ENCODE measurements at regions not wholly inside any gene's neighbourhood (a gene's known extent, or its start where the extent isn't known, plus 50 kb on each side); places are given as distances from the start of the nearest gene placed in this dataset.
"Not testable (repeated sequence)": the region's sequence is repeated elsewhere in the genome, so short reads cannot be mapped to it uniquely, and the experiment has no call there.

GRCh38 chr7:39869888-39870522, 80.1 kb upstream of the CDK13 start:
- H3K4me3 Mint-ChIP-seq; H3K9me3 Mint-ChIP-seq; H3K27me3 Mint-ChIP-seq (ENCODE audit: low read depth); CTCF ChIA-PET; H3K36me3 Mint-ChIP-seq (ENCODE audit: low read depth); DNase-seq; intact Hi-C loops (cut with micrococcal nuclease); H3K27ac Mint-ChIP-seq; H3K4me1 Mint-ChIP-seq (ENCODE audit: low read depth): not testable (repeated sequence)

- CTCF ChIA-PET; H3K27ac Mint-ChIP-seq; H3K36me3 Mint-ChIP-seq (ENCODE audit: low read depth); DNase-seq; H3K9me3 Mint-ChIP-seq; H3K4me3 Mint-ChIP-seq; H3K4me1 Mint-ChIP-seq (ENCODE audit: low read depth); H3K27me3 Mint-ChIP-seq (ENCODE audit: low read depth); intact Hi-C loops (cut with micrococcal nuclease): not testable (repeated sequence)
Observed at GRCh38 chr7:39871610-39872009, 78.4 kb upstream of the CDK13 start.

GRCh38 chr7:39880556-39880955, 69.5 kb upstream of the CDK13 start:
- DNase-seq = no peak
- CTCF ChIA-PET = interaction anchor here (1.2 kb wide), 1 partner anchor 16 kb away, joined by 6 read pairs; no protein-coding TSS in a partner anchor
- no peak overlapping the region for H3K27ac Mint-ChIP-seq

GRCh38 chr7:39882148-39882784, 67.8 kb upstream of the CDK13 start:
- intact Hi-C loops (cut with micrococcal nuclease) = no loop called here
- H3K36me3 Mint-ChIP-seq (ENCODE audit: low read depth) = no peaks in the 10 kb centered on the region
- H3K4me3 Mint-ChIP-seq = no peak overlapping the region
- no peak for DNase-seq
- H3K27ac Mint-ChIP-seq = no peak overlapping the region
- CTCF ChIA-PET = interaction anchor here (1.5 to 1.7 kb wide), 2 partner anchors 14 to 167 kb away, joined by 6 read pairs; no protein-coding TSS in a partner anchor
- H3K4me1 Mint-ChIP-seq (ENCODE audit: low read depth) = no peaks in the 10 kb centered on the region
- peaks cover 3% of the 10 kb centered on the region for H3K27me3 Mint-ChIP-seq (ENCODE audit: low read depth)
- no peaks in the 10 kb centered on the region for H3K9me3 Mint-ChIP-seq

More at GRCh38 chr7:39880556-39880955, 69.5 kb upstream of the CDK13 start:
- intact Hi-C loops (cut with micrococcal nuclease) = no loop called here
- Mint-ChIP-seq H3K4me1 (ENCODE audit: low read depth) (no peaks in the 10 kb centered on the region), H3K36me3 (ENCODE audit: low read depth) (no peaks in the 10 kb centered on the region), H3K4me3 (no peak overlapping the region), H3K27me3 (ENCODE audit: low read depth) (peaks cover 6% of the 10 kb centered on the region), H3K9me3 (no peaks in the 10 kb centered on the region)

- H3K4me3 Mint-ChIP-seq = no peak overlapping the region
- intact Hi-C loops (cut with micrococcal nuclease) = no loop called here
- H3K27ac Mint-ChIP-seq = no peak overlapping the region
- peaks cover 3% of the 10 kb centered on the region for H3K27me3 Mint-ChIP-seq (ENCODE audit: low read depth)
- no peaks in the 10 kb centered on the region for H3K36me3 Mint-ChIP-seq (ENCODE audit: low read depth)
- H3K4me1 Mint-ChIP-seq (ENCODE audit: low read depth) = no peaks in the 10 kb centered on the region
- no peaks in the 10 kb centered on the region for H3K9me3 Mint-ChIP-seq
- DNase-seq = no peak
- CTCF ChIA-PET = interaction anchor here (0.6 to 2.3 kb wide), 3 partner anchors 10 to 419 kb away, joined by 3 to 10 read pairs (median 3); no protein-coding TSS in a partner anchor
Observed at GRCh38 chr7:39883812-39884390, 66.2 kb upstream of the CDK13 start.

GRCh38 chr7:39888171-39888853, 61.7 kb upstream of the CDK13 start:
- CTCF ChIA-PET = interaction anchor here (0.6 to 2.1 kb wide), 2 partner anchors 8 to 163 kb away, joined by 3 to 13 read pairs; no protein-coding TSS in a partner anchor
- intact Hi-C loops (cut with micrococcal nuclease) = no loop called here
- H3K9me3 Mint-ChIP-seq = no peaks in the 10 kb centered on the region
- no peak overlapping the region for H3K4me3 Mint-ChIP-seq
- H3K4me1 Mint-ChIP-seq (ENCODE audit: low read depth) = no peaks in the 10 kb centered on the region
- H3K36me3 Mint-ChIP-seq (ENCODE audit: low read depth) = no peaks in the 10 kb centered on the region
- no peaks in the 10 kb centered on the region for H3K27me3 Mint-ChIP-seq (ENCODE audit: low read depth)
- DNase-seq = no peak
- H3K27ac Mint-ChIP-seq = no peak overlapping the region

- Mint-ChIP-seq H3K36me3 (ENCODE audit: low read depth) (no peaks in the 10 kb centered on the region), H3K4me1 (ENCODE audit: low read depth) (no peaks in the 10 kb centered on the region), H3K27ac (no peak overlapping the region), H3K27me3 (ENCODE audit: low read depth) (no peaks in the 10 kb centered on the region), H3K4me3 (no peak overlapping the region), H3K9me3 (no peaks in the 10 kb centered on the region)
- intact Hi-C loops (cut with micrococcal nuclease) = no loop called here
- CTCF ChIA-PET = interaction anchor here (0.6 to 11.5 kb wide), 2 partner anchors 161 to 353 kb away, joined by 3 to 182 read pairs; no protein-coding TSS in a partner anchor
- DNase-seq = no peak
Observed at GRCh38 chr7:39890411-39890810, 59.6 kb upstream of the CDK13 start.

GRCh38 chr7:39891894-39892293, 58.2 kb upstream of the CDK13 start:
- no peaks in the 10 kb centered on the region for H3K4me1 Mint-ChIP-seq (ENCODE audit: low read depth)
- H3K9me3 Mint-ChIP-seq = no peaks in the 10 kb centered on the region
- H3K27ac Mint-ChIP-seq = no peak overlapping the region
- no peaks in the 10 kb centered on the region for H3K36me3 Mint-ChIP-seq (ENCODE audit: low read depth)
- H3K27me3 Mint-ChIP-seq (ENCODE audit: low read depth) = no peaks in the 10 kb centered on the region
- H3K4me3 Mint-ChIP-seq = no peak overlapping the region
- CTCF ChIA-PET = interaction anchor here (0.6 to 11.5 kb wide), 2 partner anchors 160 to 733 kb away, joined by 3 to 182 read pairs; no protein-coding TSS in a partner anchor
- intact Hi-C loops (cut with micrococcal nuclease) = no loop called here
- no peak for DNase-seq

GRCh38 chr7:39892361-39892760, 57.7 kb upstream of the CDK13 start:
- H3K4me1 Mint-ChIP-seq (ENCODE audit: low read depth) = no peaks in the 10 kb centered on the region
- no peak overlapping the region for H3K4me3 Mint-ChIP-seq
- intact Hi-C loops (cut with micrococcal nuclease) = no loop called here
- H3K27me3 Mint-ChIP-seq (ENCODE audit: low read depth) = no peaks in the 10 kb centered on the region
- H3K9me3 Mint-ChIP-seq = no peaks in the 10 kb centered on the region
- no peaks in the 10 kb centered on the region for H3K36me3 Mint-ChIP-seq (ENCODE audit: low read depth)
- DNase-seq = no peak
- no peak overlapping the region for H3K27ac Mint-ChIP-seq
- CTCF ChIA-PET = interaction anchor here (0.6 to 11.5 kb wide), 3 partner anchors 74 to 733 kb away, joined by 3 to 182 read pairs (median 3); no protein-coding TSS in a partner anchor

- no peaks in the 10 kb centered on the region for H3K27me3 Mint-ChIP-seq (ENCODE audit: low read depth)
- intact Hi-C loops (cut with micrococcal nuclease) = loop anchor here (5.0 kb wide), 1 partner anchor 313 kb away; no protein-coding TSS in a partner anchor
- no peaks in the 10 kb centered on the region for H3K36me3 Mint-ChIP-seq (ENCODE audit: low read depth)
- CTCF ChIA-PET = interaction anchor here (0.5 to 11.5 kb wide), 5 partner anchors 120 to 314 kb away, joined by 3 to 182 read pairs (median 6); no protein-coding TSS in a partner anchor
- no peak for DNase-seq
- no peaks in the 10 kb centered on the region for H3K4me1 Mint-ChIP-seq (ENCODE audit: low read depth)
- no peaks in the 10 kb centered on the region for H3K9me3 Mint-ChIP-seq
- no peak overlapping the region for H3K4me3 Mint-ChIP-seq
- H3K27ac Mint-ChIP-seq = no peak overlapping the region
Observed at GRCh38 chr7:39894904-39895303, 55.2 kb upstream of the CDK13 start.

GRCh38 chr7:39896840-39897239, 53.2 kb upstream of the CDK13 start:
- Mint-ChIP-seq H3K36me3 (ENCODE audit: low read depth) (no peaks in the 10 kb centered on the region), H3K27ac (no peak overlapping the region), H3K9me3 (no peaks in the 10 kb centered on the region), H3K4me3 (no peak overlapping the region), H3K4me1 (ENCODE audit: low read depth) (no peaks in the 10 kb centered on the region), H3K27me3 (ENCODE audit: low read depth) (no peaks in the 10 kb centered on the region)
- DNase-seq = no peak
- CTCF ChIA-PET = interaction anchor here (0.6 to 11.5 kb wide), 30 partner anchors 9 to 337 kb away, joined by 3 to 182 read pairs (median 4); no protein-coding TSS in a partner anchor
- intact Hi-C loops (cut with micrococcal nuclease) = loop anchor here (1.0 to 5.0 kb wide), 5 partner anchors 52 to 315 kb away; partner anchors contain the start of gene MPLKIP

- Mint-ChIP-seq H3K27ac (no peak overlapping the region), H3K4me1 (ENCODE audit: low read depth) (no peaks in the 10 kb centered on the region), H3K27me3 (ENCODE audit: low read depth) (no peaks in the 10 kb centered on the region), H3K36me3 (ENCODE audit: low read depth) (no peaks in the 10 kb centered on the region), H3K9me3 (no peaks in the 10 kb centered on the region), H3K4me3 (no peak overlapping the region)
- DNase-seq = no peak
- CTCF ChIA-PET = interaction anchor here (0.6 to 11.5 kb wide), 3 partner anchors 16 to 153 kb away, joined by 3 to 182 read pairs (median 3); no protein-coding TSS in a partner anchor
- intact Hi-C loops (cut with micrococcal nuclease) = loop anchor here (5.0 kb wide), 1 partner anchor 317 kb away; no protein-coding TSS in a partner anchor
Observed at GRCh38 chr7:39898867-39899266, 51.2 kb upstream of the CDK13 start.
